ENCODE measurements at regions not wholly inside any gene's neighbourhood (a gene's known extent, or its start where the extent isn't known, plus 50 kb on each side); places are given as distances from the start of the nearest gene placed in this dataset.

GRCh38 chr2:187985195-187985594 lies 306.5 kb upstream of the GULP1 start:
- TF ChIP-seq MXI1 (IDR thresholded peaks at IDR 0.05; ENCODE audit: borderline replicate concordance, low read depth, low read length) (no peak), CTCF (conservative IDR thresholded peaks at IDR 0.05; ENCODE audit: low read depth, low read length) (no peak), POLR2A (IDR thresholded peaks at IDR 0.05; ENCODE audit: low read depth, low read length) (no peak), CHD1 (IDR thresholded peaks at IDR 0.05; ENCODE audit: low read depth, low read length) (no peak), ELK1 (IDR thresholded peaks at IDR 0.05; ENCODE audit: borderline replicate concordance, low read depth, low read length) (no peak), BHLHE40 (IDR thresholded peaks at IDR 0.05; ENCODE audit: low read depth, low read length) (no peak), CEBPB (IDR thresholded peaks at IDR 0.05; ENCODE audit: low read depth, low read length) (no peak), RFX5 (IDR thresholded peaks at IDR 0.05; ENCODE audit: low read depth, low read length) (no peak), RAD21 (IDR thresholded peaks at IDR 0.05; ENCODE audit: low read length) (no peak), MAFK (IDR thresholded peaks at IDR 0.05; ENCODE audit: low read depth, low read length) (no peak), FOS (IDR thresholded peaks at IDR 0.05; ENCODE audit: low read depth, low read length) (no peak), SMC3 (IDR thresholded peaks at IDR 0.05; ENCODE audit: low read depth, low read length) (no peak), RCOR1 (IDR thresholded peaks at IDR 0.05; ENCODE audit: insufficient replicate concordance, low read length) (no peak), USF2 (IDR thresholded peaks at IDR 0.05; ENCODE audit: low read depth, low read length) (no peak)
